Activated B cell treated with CpG ODN at 0.5 μM for 24 hours (primary cell): ENCODE measurements at regions not wholly inside any gene's neighbourhood (a gene's known extent, or its start where the extent isn't known, plus 50 kb on each side); places are given as distances from the start of the nearest gene placed in this dataset.

ENCODE experiments used
- ATAC-seq: fragments of 200-7000 bp; cut with Tn5 transposase; one replicate; pipeline ENCODE4 v1.10.0; 2021; ENCODE audit warnings: low read depth, mild to moderate bottlenecking, moderate library complexity
- CTCF ChIA-PET: fragments of 350-600 bp; sonication (Branson Sonifier 250); formaldehyde crosslinking; loops from one replicate; lab custom pipeline; 2021; ENCODE audit warnings: antibody characterized with exemption; lab: Charles Lee
- POLR2A ChIA-PET: fragments of 350-600 bp; sonication (Branson Sonifier 250); formaldehyde crosslinking; loops from one replicate; lab custom pipeline; 2021; ENCODE audit warnings: antibody characterized with exemption; lab: Charles Lee
- DNase-seq: peaks from one replicate; pipeline ENCODE4 v3.0.0; 2022
- H3K27ac Mint-ChIP-seq: one replicate; pipeline ENCODE4 v1.8.0; 2020; ENCODE audit warnings: mixed read lengths
- H3K27me3 Mint-ChIP-seq: one replicate; pipeline ENCODE4 v1.8.0; 2021; ENCODE audit warnings: mixed read lengths
- H3K36me3 Mint-ChIP-seq: one replicate; pipeline ENCODE4 v1.8.0; 2021; ENCODE audit warnings: low read depth, mixed read lengths
- H3K4me1 Mint-ChIP-seq: one replicate; pipeline ENCODE4 v1.8.0; 2021; ENCODE audit warnings: mixed read lengths
- H3K4me3 Mint-ChIP-seq: one replicate; pipeline ENCODE4 v1.8.0; 2020; ENCODE audit warnings: mild to moderate bottlenecking, mixed read lengths
- H3K9me3 Mint-ChIP-seq: one replicate; pipeline ENCODE4 v1.8.0; 2020; ENCODE audit warnings: mixed read lengths
- intact Hi-C: fragments of 100-400 bp; cut with micrococcal nuclease; formaldehyde crosslinking; loops from one replicate; pipeline ENCODE4 v1.15.1; 2024
- TF ChIP-seq, protein P1 (sequence below): fragments of 200-600 bp; IDR thresholded peaks from one replicate; pipeline ENCODE4 v1.8.0; 2022; ENCODE audit warnings: antibody characterized with exemption, mild to moderate bottlenecking

DNA sequence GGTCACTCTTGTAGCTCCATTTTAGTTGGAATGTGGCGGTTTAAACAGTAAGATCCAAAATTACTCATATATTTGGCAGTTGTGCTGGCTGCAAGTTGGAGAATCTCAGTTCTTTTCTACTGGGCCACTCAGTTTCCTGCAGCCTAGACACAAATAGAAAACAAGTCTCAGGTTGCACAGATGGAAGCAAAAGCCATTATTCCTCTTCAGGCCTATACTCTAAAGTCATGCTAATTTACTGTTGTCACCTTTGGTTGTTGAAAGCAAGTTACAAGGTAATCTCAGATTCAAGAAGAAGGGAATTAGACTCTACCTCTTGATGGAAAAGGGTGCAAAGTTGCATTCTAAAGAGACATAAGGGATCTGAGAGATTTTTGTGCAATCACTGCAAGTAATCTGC, 345.4 kb downstream of the ADAM29 start:
- TF ChIP-seq, protein P1, sequence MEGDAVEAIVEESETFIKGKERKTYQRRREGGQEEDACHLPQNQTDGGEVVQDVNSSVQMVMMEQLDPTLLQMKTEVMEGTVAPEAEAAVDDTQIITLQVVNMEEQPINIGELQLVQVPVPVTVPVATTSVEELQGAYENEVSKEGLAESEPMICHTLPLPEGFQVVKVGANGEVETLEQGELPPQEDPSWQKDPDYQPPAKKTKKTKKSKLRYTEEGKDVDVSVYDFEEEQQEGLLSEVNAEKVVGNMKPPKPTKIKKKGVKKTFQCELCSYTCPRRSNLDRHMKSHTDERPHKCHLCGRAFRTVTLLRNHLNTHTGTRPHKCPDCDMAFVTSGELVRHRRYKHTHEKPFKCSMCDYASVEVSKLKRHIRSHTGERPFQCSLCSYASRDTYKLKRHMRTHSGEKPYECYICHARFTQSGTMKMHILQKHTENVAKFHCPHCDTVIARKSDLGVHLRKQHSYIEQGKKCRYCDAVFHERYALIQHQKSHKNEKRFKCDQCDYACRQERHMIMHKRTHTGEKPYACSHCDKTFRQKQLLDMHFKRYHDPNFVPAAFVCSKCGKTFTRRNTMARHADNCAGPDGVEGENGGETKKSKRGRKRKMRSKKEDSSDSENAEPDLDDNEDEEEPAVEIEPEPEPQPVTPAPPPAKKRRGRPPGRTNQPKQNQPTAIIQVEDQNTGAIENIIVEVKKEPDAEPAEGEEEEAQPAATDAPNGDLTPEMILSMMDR: no peak
- DNase-seq (no peak), ATAC-seq (no peak)
- Mint-ChIP-seq H3K27ac (no peak overlapping the region), H3K36me3 (no peaks in the 10 kb centered on the region), H3K27me3 (no peaks in the 10 kb centered on the region), H3K9me3 (no peaks in the 10 kb centered on the region), H3K4me3 (no peak overlapping the region), H3K4me1 (no peaks in the 10 kb centered on the region)
- intact Hi-C loops: no loop called here
- ChIA-PET CTCF (no interaction called here), POLR2A (no interaction called here)

GRCh38 chr4:175271010-175271630, 353.0 kb downstream of the ADAM29 start:
- H3K9me3 Mint-ChIP-seq: no peaks in the 10 kb centered on the region
- intact Hi-C loops: no loop called here
- no peaks in the 10 kb centered on the region for H3K4me1 Mint-ChIP-seq
- ChIA-PET CTCF (no interaction called here), POLR2A (no interaction called here)
- no peaks in the 10 kb centered on the region for H3K27me3 Mint-ChIP-seq
- no peaks in the 10 kb centered on the region for H3K36me3 Mint-ChIP-seq
- TF ChIP-seq, protein P1: no peak
- no peak overlapping the region for H3K27ac Mint-ChIP-seq
- DNase-seq: no peak
- ATAC-seq: no peak
- no peak overlapping the region for H3K4me3 Mint-ChIP-seq

DNA sequence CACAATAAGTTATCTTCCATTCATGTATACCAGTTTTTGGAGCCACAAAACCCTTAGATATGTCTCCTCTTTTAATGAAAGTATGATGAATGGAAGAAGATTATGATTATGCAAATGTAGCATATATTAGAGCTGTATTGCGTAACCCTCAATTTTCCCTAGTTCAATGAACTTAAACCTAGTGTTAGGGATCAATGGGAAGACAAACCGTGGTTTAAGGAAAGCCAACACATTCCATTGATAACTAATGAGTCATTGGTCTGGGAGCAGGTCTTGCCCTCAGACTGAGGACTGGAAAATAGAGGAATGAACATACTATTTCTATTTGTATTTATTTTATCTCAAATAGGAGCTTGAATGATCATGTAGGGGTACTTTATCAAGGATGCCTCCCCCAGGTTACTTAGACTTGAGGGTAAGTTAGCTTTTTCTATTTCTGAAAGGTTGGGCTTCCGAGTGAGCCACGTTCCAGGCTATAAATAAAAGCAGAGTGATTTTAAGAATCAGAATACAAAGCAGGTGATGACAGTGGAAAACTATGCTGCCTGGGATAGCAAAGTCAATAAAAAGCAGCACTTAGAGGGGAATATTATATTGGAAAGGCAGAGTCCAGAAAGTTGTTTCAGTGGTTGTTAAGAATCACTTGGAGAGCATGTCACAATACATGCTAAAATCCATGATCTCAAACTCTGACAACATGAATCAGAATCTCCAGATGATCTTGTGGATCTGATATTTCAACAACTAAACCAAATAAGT, 356.0 kb downstream of the ADAM29 start:
- Mint-ChIP-seq H3K27ac (no peak overlapping the region), H3K4me3 (no peak overlapping the region), H3K4me1 (no peaks in the 10 kb centered on the region), H3K36me3 (no peaks in the 10 kb centered on the region), H3K27me3 (no peaks in the 10 kb centered on the region), H3K9me3 (no peaks in the 10 kb centered on the region)
- TF ChIP-seq, protein P1: no peak
- ATAC-seq: no peak
- intact Hi-C loops: no loop called here
- DNase-seq: no peak
- POLR2A ChIA-PET: no interaction called here
- CTCF ChIA-PET: no interaction called here

DNA sequence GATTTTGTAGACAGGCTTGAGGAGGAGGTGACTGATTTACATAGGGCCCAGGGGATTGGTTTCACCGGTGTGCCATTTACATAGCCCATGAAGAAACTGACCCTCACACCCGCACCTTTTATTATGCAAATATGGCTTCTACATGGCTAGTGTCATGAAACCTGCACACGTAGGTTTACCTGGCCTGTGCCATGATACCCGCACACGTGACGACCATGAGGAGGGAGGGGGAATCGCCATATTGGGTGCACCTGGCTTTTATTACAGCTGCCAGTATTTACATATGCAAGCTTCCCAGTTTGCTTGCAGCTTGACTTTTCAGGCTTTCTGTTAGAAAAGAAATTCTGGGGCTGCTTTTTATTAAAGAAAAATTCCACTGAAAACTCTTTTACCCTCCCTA, 359.7 kb downstream of the ADAM29 start:
- no peak for ATAC-seq
- no peaks in the 10 kb centered on the region for H3K4me1 Mint-ChIP-seq
- H3K27me3 Mint-ChIP-seq: no peaks in the 10 kb centered on the region
- H3K4me3 Mint-ChIP-seq: no peak overlapping the region
- ChIA-PET POLR2A (no interaction called here), CTCF (no interaction called here)
- no peaks in the 10 kb centered on the region for H3K9me3 Mint-ChIP-seq
- no peaks in the 10 kb centered on the region for H3K36me3 Mint-ChIP-seq
- intact Hi-C loops: no loop called here
- TF ChIP-seq, protein P1: no peak
- H3K27ac Mint-ChIP-seq: no peak overlapping the region
- DNase-seq: no peak

GRCh38 chr4:175280153-175280552, 362.0 kb downstream of the ADAM29 start:
- Mint-ChIP-seq H3K4me3 (no peak overlapping the region), H3K36me3 (no peaks in the 10 kb centered on the region), H3K27ac (no peak overlapping the region), H3K27me3 (no peaks in the 10 kb centered on the region), H3K9me3 (peaks cover 2% of the 10 kb centered on the region), H3K4me1 (no peaks in the 10 kb centered on the region)
- ChIA-PET POLR2A (no interaction called here), CTCF (no interaction called here)
- TF ChIP-seq, protein P1: no peak
- intact Hi-C loops: no loop called here
- DNase-seq (no peak), ATAC-seq (no peak)
